ENCODE measurements at regions not wholly inside any gene's neighbourhood (a gene's known extent, or its start where the extent isn't known, plus 50 kb on each side); places are given as distances from the start of the nearest gene placed in this dataset.

DNA sequence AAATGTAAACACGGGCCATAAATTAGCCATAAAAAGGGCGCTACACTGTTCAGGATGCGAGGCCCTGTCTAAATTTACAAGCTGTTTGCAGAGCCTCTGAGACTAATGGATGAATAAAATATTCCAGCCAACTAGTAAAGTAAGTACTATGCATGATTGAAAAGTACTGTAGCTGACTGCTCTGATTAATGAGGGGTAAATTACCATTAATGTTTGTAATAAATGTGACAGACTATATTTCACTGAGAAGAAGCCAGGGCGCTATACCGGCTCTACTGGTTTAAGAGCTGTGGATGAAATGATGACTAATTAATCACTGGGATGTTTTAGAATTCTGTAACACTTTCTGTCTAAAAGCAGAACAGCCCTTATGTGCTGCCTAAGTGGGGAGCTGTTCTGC is 54.3 kb upstream of the RGPD4 start:
- no peak for DNase-seq (ENCODE audit: low spot score)

DNA sequence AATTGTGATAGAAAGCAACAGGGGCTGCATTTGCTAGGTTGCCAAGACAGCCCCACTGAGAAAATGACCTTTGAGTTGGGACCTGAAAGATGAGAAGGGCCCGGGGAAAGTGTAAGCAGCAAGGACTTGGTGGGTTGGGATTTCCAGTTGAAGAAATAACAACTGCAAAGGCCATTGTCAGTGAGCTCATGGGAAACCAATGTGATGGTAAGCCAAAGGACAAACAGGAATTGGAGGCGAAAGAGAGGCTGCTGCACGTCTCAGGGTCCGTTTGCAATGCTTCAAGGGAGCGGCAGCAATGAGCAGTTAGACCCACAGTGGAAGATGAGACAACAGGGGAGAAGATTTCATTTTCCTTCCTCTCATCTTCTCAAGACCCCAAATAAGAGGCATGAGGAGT is 51.5 kb upstream of the RGPD4 start:
- no peak for DNase-seq (ENCODE audit: low spot score)

DNA sequence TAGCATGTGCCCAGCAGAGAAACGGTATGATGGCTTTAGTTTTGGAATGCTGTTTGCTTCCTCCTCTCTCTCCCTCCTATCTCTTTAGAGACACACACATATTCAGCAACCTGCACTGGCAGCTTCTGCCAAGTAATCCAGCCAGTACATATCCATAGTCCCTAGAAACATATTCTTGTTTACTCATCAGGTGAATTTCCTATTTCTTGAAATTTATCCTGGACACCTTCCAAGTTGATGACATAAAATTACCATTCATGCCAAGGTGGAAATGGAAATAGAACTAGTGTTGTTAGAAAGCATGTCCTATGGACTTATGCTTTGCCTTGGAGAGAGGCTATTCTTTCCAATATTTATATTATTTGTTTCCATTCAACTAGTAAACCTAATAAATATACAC is 50.9 kb upstream of the RGPD4 start:
- no peak for DNase-seq (ENCODE audit: low spot score)

DNA sequence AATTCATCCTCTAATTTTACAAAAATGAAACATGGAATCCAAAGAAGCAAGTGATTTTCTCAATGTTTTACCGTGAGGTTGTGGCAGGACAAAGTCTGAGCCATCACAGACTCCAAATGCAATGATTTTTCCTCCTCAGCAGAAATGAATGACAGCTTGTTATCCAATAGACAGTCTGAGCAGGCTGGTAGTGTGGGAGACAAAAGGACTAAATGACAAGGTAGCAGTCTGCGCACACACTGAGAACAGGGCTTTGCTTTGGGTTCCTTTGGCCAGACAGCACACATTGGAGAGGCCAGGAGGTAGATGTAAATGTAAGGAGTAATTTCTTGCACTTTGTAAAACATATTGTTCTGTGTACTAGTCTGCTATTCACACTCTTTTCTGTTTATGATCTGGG is 50.3 kb upstream of the RGPD4 start:
- DNase-seq (ENCODE audit: low spot score) = no peak
